Mucosa of descending colon (tissue), 3 donors: ENCODE measurements at regions not wholly inside any gene's neighbourhood (a gene's known extent, or its start where the extent isn't known, plus 50 kb on each side); places are given as distances from the start of the nearest gene placed in this dataset.

Experiments used
- ATAC-seq: fragments of 200-7000 bp; cut with Tn5 transposase; one replicate; pipeline ENCODE4 v1.9.1; 2020; ENCODE audit warnings: mild to moderate bottlenecking, moderate library complexity
- DNase-seq, 3 donors: peaks; one replicate each; pipeline ENCODE4 v3.0.0-alpha.2; 2020
- H3K36me3 ChIP-seq: fragments of 200-600 bp; one replicate; pipeline ENCODE4 v1.8.0; 2021; ENCODE audit warnings: low read depth, mild to moderate bottlenecking
- H3K4me1 ChIP-seq: fragments of 200-600 bp; one replicate; pipeline ENCODE4 v1.8.0; 2021; ENCODE audit warnings: low read depth, mild to moderate bottlenecking
- H3K4me3 ChIP-seq: fragments of 200-600 bp; one replicate; pipeline ENCODE4 v1.8.0; 2021; ENCODE audit warnings: mild to moderate bottlenecking
- H3K9me3 ChIP-seq: fragments of 200-600 bp; one replicate; pipeline ENCODE4 v1.8.0; 2021; ENCODE audit warnings: mild to moderate bottlenecking
- intact Hi-C, 2 donors: fragments of 100-400 bp; cut with DNase I in 1 of 2; cut with micrococcal nuclease in 1 of 2; formaldehyde crosslinking; loops; one replicate each; pipeline versions ENCODE4 v1.11.0 to v1.11.1; 2022; cut with DNase I, micrococcal nuclease
- TF ChIP-seq, protein P1 (sequence below): fragments of 200-600 bp; IDR thresholded peaks from one replicate; pipeline ENCODE4 v1.8.0; 2022; ENCODE audit warnings: antibody characterized with exemption, mild to moderate bottlenecking
- donor health status: DM: no; HTN: no; CAD: no; lungs with moderate emphysema.
- donor health status: DM: no; HTN: no; CAD: no.
- donor health status: DM: no; HTN: yes; CAD: no.

DNA sequence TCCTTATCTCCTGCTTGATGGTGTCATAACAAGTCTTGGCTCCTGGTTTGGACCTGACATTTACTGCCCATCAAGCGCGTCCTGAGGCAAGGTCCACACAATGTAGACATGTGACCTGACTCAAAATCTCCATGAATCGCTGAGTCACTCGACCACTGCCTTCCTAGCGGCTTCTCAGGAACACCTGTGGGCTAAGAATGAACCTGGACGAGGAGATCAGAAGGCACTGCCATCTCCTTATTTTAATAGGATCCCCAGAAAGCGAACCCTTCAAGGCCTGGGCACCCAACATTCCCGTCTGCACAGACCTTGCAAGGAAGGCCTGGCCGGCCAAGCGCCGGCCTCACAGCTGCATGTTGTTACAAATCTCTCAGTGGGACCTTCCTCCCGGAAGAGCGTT lies 60.6 kb upstream of the IRX1 start:
- TF ChIP-seq, protein P1, sequence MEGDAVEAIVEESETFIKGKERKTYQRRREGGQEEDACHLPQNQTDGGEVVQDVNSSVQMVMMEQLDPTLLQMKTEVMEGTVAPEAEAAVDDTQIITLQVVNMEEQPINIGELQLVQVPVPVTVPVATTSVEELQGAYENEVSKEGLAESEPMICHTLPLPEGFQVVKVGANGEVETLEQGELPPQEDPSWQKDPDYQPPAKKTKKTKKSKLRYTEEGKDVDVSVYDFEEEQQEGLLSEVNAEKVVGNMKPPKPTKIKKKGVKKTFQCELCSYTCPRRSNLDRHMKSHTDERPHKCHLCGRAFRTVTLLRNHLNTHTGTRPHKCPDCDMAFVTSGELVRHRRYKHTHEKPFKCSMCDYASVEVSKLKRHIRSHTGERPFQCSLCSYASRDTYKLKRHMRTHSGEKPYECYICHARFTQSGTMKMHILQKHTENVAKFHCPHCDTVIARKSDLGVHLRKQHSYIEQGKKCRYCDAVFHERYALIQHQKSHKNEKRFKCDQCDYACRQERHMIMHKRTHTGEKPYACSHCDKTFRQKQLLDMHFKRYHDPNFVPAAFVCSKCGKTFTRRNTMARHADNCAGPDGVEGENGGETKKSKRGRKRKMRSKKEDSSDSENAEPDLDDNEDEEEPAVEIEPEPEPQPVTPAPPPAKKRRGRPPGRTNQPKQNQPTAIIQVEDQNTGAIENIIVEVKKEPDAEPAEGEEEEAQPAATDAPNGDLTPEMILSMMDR: no peak
- DNase-seq (no peak), ATAC-seq (no peak)
- intact Hi-C loops: no loop called here
- Histone ChIP-seq H3K4me1 (no peaks in the 10 kb centered on the region), H3K9me3 (peaks cover 35% of the 10 kb centered on the region), H3K36me3 (no peaks in the 10 kb centered on the region), H3K4me3 (no peak overlapping the region)

DNA sequence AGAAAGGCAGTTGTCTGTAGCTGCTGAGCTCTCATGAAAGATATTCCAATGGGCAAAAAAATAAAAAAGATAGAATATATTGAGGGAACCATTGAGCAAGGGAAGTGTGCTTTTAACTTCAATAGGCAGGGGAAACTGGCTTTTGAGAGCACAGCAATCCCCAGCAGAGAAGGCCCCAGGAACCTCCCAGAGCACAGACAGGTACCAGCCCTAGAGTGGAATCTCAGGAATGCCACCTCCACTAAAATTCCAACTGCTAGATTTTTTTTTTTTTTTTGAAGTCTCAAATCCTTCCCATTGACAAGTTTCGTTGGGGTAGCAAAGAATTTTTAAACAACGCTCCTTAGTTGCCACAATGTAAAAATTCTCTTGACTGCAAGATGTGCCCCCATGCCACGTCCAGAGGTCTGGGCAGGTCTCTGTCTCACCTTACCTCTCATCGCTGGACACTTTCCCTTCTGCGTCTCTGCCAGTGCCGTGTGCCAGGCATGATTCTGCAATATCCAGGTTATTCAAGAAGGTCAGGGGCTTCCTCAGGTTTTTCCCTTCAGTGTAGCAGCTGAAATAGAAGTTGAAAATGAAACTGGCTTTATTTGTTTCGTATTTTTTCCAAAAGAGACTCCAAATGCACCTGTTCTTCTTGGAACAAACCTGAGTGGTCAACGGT lies 64.2 kb upstream of the IRX1 start:
- no peak overlapping the region for H3K4me3 ChIP-seq
- H3K4me1 ChIP-seq: no peaks in the 10 kb centered on the region
- peaks cover 26% of the 10 kb centered on the region for H3K9me3 ChIP-seq
- intact Hi-C loops: no loop called here
- DNase-seq (no peak), ATAC-seq (no peak)
- no peaks in the 10 kb centered on the region for H3K36me3 ChIP-seq
- TF ChIP-seq, protein P1: no peak

DNA sequence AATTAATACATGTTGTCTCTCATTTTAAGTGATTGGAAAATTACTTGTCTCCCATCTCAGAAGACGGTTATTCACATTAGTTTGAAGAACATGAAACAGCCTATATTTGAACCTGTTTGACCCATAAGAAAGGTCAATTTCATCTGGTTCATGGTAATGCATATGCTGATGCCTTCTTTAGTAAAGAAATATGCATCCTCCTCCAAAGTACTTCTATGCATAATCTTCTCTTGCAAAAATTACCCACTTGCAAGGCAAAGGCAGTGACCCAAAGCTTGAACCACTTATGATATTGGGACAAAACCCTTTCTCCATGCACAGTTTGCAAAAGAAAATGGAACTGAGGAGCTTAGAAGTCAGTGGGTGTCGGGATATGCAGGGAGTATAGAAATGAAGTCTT lies 65.4 kb upstream of the IRX1 start:
- intact Hi-C loops: no loop called here
- no peak for ATAC-seq
- no peak for DNase-seq
- TF ChIP-seq, protein P1: no peak
- no peak overlapping the region for H3K4me3 ChIP-seq
- peaks cover 25% of the 10 kb centered on the region for H3K9me3 ChIP-seq
- H3K4me1 ChIP-seq: no peaks in the 10 kb centered on the region
- H3K36me3 ChIP-seq: no peaks in the 10 kb centered on the region

DNA sequence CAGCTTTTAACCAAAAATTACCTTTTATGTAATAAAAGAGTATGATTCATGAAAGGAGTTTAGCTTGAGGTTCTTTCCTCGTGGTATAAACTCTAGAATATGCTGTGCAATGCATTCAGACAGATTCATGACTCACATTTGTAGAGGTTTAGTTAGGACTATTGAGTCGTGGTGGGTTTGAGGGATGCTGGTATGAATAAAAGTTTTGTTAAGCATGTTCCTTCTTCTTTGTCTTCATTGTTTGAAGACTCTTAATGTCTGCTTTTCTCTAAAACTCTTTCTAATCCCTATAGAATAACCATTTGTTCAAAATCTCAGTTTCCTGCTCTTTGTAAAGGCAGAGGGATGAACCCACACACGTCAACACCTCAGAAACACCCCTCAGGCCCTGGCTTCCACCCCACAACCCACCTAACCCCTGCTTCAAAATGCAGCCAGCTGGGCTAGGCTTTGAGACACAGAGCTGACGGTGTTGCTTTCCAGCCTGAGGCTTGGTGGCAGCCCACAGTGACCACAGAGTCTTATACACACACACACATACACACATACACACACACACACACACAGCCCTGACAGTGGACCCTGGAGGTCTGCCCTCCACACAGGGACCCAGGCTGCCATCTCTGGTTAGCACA lies 69.0 kb upstream of the IRX1 start:
- Histone ChIP-seq H3K36me3 (no peaks in the 10 kb centered on the region), H3K4me3 (no peak overlapping the region), H3K9me3 (peaks cover 9% of the 10 kb centered on the region), H3K4me1 (no peaks in the 10 kb centered on the region)
- intact Hi-C loops: no loop called here
- TF ChIP-seq, protein P1: no peak
- DNase-seq (no peak), ATAC-seq (no peak)

DNA sequence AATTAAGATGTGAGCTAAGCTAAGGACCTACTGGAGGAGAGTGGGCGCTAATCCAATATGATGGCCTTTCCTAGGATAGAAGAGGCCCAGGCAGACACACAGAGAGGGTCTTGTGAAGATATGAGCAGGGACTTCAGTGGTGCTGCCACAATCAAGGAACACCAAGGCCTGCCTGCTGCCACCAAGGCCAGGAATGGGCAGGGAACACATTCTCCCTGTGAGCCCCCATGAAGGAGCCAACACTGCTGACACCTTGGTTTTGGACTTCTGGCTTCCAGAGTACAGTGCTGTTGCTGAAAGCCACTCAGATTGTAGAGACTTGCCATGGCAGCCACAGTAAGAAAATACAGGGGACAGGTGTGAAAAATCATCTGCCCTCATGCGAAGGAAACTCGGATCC lies 73.1 kb upstream of the IRX1 start:
- intact Hi-C loops: no loop called here
- Histone ChIP-seq H3K4me1 (no peaks in the 10 kb centered on the region), H3K9me3 (peaks cover 9% of the 10 kb centered on the region), H3K4me3 (no peak overlapping the region), H3K36me3 (no peaks in the 10 kb centered on the region)
- ATAC-seq: no peak
- TF ChIP-seq, protein P1: no peak
- no peak for DNase-seq
